Upper lobe of left lung (tissue), 6 donors: ENCODE measurements at regions not wholly inside any gene's neighbourhood (a gene's known extent, or its start where the extent isn't known, plus 50 kb on each side); places are given as distances from the start of the nearest gene placed in this dataset.

Experiments used
- ATAC-seq, 2 donors: fragments of 200-7000 bp; cut with Tn5 transposase; one replicate each; pipeline ENCODE4 v1.9.1; 2022; ENCODE audit warnings: mild to moderate bottlenecking in 2 of 2, moderate library complexity in 2 of 2; ENCODE audit not compliant: low FRiP score in 2 of 2
- DNase-seq, 2 donors: peaks; one replicate each; pipeline ENCODE4 v3.0.0-alpha.2; 2019 to 2020
- H3K27ac ChIP-seq, 4 donors: fragments of 200-600 bp; sonication (generic); one replicate each; pipeline ENCODE4 v1.5.1; 2016 to 2019
- H3K27me3 ChIP-seq, 4 donors: fragments of 200-600 bp; sonication (generic); one replicate each; pipeline ENCODE4 v1.5.1; 2017 to 2019
- H3K36me3 ChIP-seq, 4 donors: fragments of 200-600 bp; sonication (generic); one replicate each; pipeline ENCODE4 v1.5.1; 2016 to 2019
- H3K4me1 ChIP-seq, 4 donors: fragments of 200-600 bp; sonication (generic); one replicate each; pipeline ENCODE4 v1.5.1; 2018 to 2019
- H3K4me3 ChIP-seq, 4 donors: fragments of 200-600 bp; sonication (generic); one replicate each; pipeline ENCODE4 v1.5.1; 2017 to 2019; ENCODE audit warnings: mild to moderate bottlenecking in 2 of 4, moderate library complexity in 1 of 4
- H3K9me3 ChIP-seq, 4 donors: fragments of 200-600 bp; sonication (generic); one replicate each; pipeline ENCODE4 v1.5.1; 2018 to 2019
- EP300 ChIP-seq, 4 donors: sonication (generic); formaldehyde crosslinking; IDR thresholded peaks; one replicate each; pipeline ENCODE4 v1.5.1; 2017; ENCODE audit warnings: antibody characterized with exemption in 4 of 4, control low read depth in 2 of 4
- POLR2A ChIP-seq, 4 donors: fragments of 450-650 bp; IDR thresholded peaks; one replicate each; pipeline ENCODE4 v1.5.1; 2016 to 2017; ENCODE audit warnings: antibody characterized with exemption in 4 of 4, mild to moderate bottlenecking in 2 of 4
- POLR2AphosphoS5 ChIP-seq, 2 donors: sonication (generic); formaldehyde crosslinking; IDR thresholded peaks; one replicate each; pipeline ENCODE4 v1.5.1; 2017; ENCODE audit warnings: antibody characterized with exemption in 2 of 2
- WGBS, 2 donors: methylation state at CpG; one replicate each; pipeline ENCODE4 v1.1.5; 2017 to 2018; 5-methylcytosine and 5-hydroxymethylcytosine counted together
- TF ChIP-seq, protein P1 (sequence below), 6 experiments: fragments of 450-650 bp in 4 of 6; fragments of 200-600 bp in 2 of 6; sonication (generic) in 2 of 6; IDR thresholded peaks; one replicate each; pipeline ENCODE4 v1.5.1; 2016 to 2019; ENCODE audit warnings: antibody characterized with exemption in 6 of 6
- donor health status: DM: no; HTN: no; CAD: no; lungs with moderate emphysema.
- donor health status: DM: no; HTN: yes; CAD: no; lungs with severe emphysema.

DNA sequence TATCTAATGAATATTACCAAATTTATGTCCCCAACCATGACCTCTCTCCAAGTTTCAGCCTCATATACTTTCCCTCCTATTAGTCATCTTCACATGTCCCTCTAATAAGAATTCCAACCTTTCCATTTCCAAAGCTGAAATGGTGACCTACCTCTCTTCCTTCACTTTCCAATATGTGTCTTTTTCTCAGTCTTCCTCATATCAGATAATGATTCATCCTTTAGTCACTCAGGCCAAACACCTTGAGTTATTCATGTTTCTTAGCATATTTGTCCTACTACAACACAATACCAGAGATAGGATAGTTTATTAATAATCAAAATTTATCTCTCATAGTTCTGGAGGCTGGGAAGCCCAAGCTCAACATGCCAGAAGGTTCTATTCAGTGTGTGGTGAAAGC, 318.5 kb upstream of the ZWINT start:
- H3K27me3 ChIP-seq = no peaks in the 10 kb centered on the region
- peaks cover 0 to 3% (median 0%) of the 10 kb centered on the region in 4 donors for H3K9me3 ChIP-seq
- DNase-seq (no peak), ATAC-seq (no peak)
- TF ChIP-seq, protein P1, sequence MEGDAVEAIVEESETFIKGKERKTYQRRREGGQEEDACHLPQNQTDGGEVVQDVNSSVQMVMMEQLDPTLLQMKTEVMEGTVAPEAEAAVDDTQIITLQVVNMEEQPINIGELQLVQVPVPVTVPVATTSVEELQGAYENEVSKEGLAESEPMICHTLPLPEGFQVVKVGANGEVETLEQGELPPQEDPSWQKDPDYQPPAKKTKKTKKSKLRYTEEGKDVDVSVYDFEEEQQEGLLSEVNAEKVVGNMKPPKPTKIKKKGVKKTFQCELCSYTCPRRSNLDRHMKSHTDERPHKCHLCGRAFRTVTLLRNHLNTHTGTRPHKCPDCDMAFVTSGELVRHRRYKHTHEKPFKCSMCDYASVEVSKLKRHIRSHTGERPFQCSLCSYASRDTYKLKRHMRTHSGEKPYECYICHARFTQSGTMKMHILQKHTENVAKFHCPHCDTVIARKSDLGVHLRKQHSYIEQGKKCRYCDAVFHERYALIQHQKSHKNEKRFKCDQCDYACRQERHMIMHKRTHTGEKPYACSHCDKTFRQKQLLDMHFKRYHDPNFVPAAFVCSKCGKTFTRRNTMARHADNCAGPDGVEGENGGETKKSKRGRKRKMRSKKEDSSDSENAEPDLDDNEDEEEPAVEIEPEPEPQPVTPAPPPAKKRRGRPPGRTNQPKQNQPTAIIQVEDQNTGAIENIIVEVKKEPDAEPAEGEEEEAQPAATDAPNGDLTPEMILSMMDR (IDR thresholded peaks at IDR 0.05) = no peak
- TF ChIP-seq EP300 (IDR thresholded peaks at IDR 0.05) (no peak), POLR2A (IDR thresholded peaks at IDR 0.05) (no peak), POLR2AphosphoS5 (IDR thresholded peaks at IDR 0.05) (no peak)
- no peak overlapping the region for H3K4me3 ChIP-seq
- H3K36me3 ChIP-seq = no peaks in the 10 kb centered on the region
- no peak overlapping the region for H3K27ac ChIP-seq
- no peaks in the 10 kb centered on the region for H3K4me1 ChIP-seq

DNA sequence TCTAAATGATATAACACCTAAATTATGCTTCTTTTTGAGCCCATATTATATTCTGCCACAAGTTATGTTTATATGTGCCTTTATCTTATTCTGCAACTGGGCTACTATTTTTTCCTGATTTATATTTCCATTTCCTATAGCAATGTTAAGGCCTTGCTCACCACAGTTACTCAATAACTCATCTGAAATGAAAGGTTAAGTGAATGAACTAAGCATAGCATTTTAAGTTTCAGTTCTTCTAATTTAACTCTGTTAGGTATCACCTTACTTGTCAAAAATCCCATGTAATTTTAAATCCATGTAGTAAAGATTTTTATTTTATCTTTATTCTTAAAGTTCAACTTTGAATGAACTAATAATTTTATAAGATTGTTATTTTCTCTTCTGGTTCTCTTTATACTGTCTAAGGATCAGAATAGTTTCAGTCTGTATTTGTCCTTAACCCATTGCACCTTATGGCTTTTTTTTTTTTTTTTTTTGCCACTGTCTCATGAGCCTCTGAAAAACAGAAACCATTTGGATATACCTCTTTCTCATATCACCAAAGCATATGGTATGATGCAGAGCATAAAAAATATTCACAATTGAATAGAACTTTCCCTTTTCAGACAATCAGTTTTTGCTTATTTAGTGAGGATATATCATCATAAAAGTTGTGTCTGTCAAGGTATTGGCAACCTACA, 301.8 kb upstream of the ZWINT start:
- Histone ChIP-seq H3K4me3 (no peak overlapping the region), H3K27me3 (no peaks in the 10 kb centered on the region), H3K36me3 (no peaks in the 10 kb centered on the region), H3K4me1 (no peaks in the 10 kb centered on the region), H3K9me3 (no peaks in the 10 kb centered on the region), H3K27ac (no peak overlapping the region)
- DNase-seq (no peak), ATAC-seq (no peak)
- TF ChIP-seq, protein P1 (IDR thresholded peaks at IDR 0.05) = no peak
- TF ChIP-seq EP300 (IDR thresholded peaks at IDR 0.05) = no peak

DNA sequence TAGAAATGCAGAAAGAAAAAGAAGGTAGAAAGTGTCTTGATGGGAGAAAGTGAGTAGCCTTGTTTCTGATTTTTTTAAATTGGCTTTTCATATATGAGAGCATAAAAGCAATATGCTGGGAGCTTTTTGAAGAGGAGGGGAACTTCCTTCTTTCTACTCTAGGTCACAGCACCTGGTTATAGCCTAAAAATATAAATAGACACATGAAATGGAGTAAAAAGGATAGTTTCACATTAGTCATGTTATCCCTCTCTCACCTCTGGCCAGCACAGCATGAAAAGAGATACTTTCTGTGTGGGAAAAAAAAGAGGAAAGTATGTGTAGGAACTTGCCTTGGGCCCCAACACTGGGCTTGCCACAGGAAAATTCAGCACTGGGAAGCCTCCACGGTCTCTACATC, 292.2 kb upstream of the ZWINT start:
- 67 to 69% methylated on average over 1 of the region's 1 CpG for WGBS, 2 donors
- TF ChIP-seq POLR2A (IDR thresholded peaks at IDR 0.05) (no peak), EP300 (IDR thresholded peaks at IDR 0.05) (no peak), POLR2AphosphoS5 (IDR thresholded peaks at IDR 0.05) (no peak)
- TF ChIP-seq, protein P1 (IDR thresholded peaks at IDR 0.05) = no peak
- no peak overlapping the region for H3K4me3 ChIP-seq
- H3K27me3 ChIP-seq = no peaks in the 10 kb centered on the region
- peaks cover 0 to 8% (median 4%) of the 10 kb centered on the region in 4 donors for H3K9me3 ChIP-seq
- H3K36me3 ChIP-seq = no peaks in the 10 kb centered on the region
- ATAC-seq (no peak), DNase-seq (no peak)
- no peaks in the 10 kb centered on the region for H3K4me1 ChIP-seq
- H3K27ac ChIP-seq = no peak overlapping the region

DNA sequence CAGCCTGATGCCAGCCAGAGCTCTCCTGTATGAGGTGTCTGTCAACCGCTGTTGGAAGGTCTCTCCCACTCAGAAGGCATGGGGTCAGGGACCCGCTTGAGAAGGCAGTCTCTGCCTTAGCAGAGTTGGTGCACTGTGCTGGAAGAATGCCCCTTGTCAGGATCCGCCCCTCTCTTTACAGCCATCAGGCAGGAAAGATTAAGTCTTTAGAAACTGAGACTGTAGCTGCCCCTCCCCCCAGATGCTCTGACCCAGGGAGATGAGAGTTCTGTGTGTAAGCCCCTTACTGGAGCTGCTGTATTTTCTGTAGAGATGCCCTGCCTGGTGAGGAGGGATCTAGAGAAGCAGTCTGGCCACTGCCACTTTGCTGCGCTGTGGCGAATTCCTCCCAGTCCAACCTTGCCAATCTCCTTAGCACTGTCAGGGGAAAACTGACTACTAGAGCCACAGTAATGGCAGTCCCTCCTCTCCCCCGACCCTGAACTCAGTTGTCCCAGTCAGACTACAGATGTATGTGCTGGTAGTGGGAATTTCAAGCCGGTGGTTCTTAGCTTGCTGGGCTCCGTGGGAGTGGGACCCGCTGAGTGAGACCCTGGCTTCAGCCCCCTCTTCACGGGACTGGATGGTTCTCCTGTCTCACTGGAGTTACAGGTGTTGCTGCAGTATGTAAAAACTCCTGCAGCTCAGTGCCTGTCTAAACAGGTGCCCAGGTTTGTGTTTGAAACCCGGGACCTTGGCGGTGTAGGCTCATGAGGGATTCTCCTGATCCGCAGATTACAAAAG, 285.5 kb upstream of the ZWINT start:
- no peaks in the 10 kb centered on the region for H3K27me3 ChIP-seq
- peak in 1 of 2 donors; percentile 30 for ATAC-seq
- H3K9me3 ChIP-seq = no peaks in the 10 kb centered on the region
- no peak overlapping the region for H3K27ac ChIP-seq
- H3K4me1 ChIP-seq = no peaks in the 10 kb centered on the region
- no peaks in the 10 kb centered on the region for H3K36me3 ChIP-seq
- no peak for TF ChIP-seq POLR2A (IDR thresholded peaks at IDR 0.05)
- TF ChIP-seq, protein P1 (IDR thresholded peaks at IDR 0.05) = no peak
- no peak for TF ChIP-seq EP300 (IDR thresholded peaks at IDR 0.05)
- TF ChIP-seq POLR2AphosphoS5 (IDR thresholded peaks at IDR 0.05) = no peak
- no peak for DNase-seq
- H3K4me3 ChIP-seq = no peak overlapping the region
- WGBS, 2 donors = 85 to 87% methylated on average over 10 to 13 of the region's 13 CpGs
